Activated CD4-positive, alpha-beta T cell treated with anti-CD3 and anti-CD28 coated beads, Interleukin-2, Interleukin-4, amounts not matched to agents 100 ng/mL and 50 ng/mL, durations not matched to agents 16 hours and 8 hours (primary cell): ENCODE measurements at regions not wholly inside any gene's neighbourhood (a gene's known extent, or its start where the extent isn't known, plus 50 kb on each side); places are given as distances from the start of the nearest gene placed in this dataset.

ENCODE experiments used
- DNase-seq: peaks from one replicate; pipeline ENCODE4 v3.0.0-alpha.2; 2020; ENCODE audit warnings: low spot score

- no peak for DNase-seq
Observed at GRCh38 chr10:78742730-78743615, 325.8 kb upstream of the ZMIZ1 start.

GRCh38 chr10:78744056-78744455 lies 324.7 kb upstream of the ZMIZ1 start:
- DNase-seq, result no peak

- no peak for DNase-seq
Observed at GRCh38 chr10:78744491-78745090, 324.2 kb upstream of the ZMIZ1 start.

GRCh38 chr10:78745441-78745840 lies 323.3 kb upstream of the ZMIZ1 start:
- no peak for DNase-seq

- no peak for DNase-seq
Observed at GRCh38 chr10:78746155-78746763, 322.5 kb upstream of the ZMIZ1 start.

GRCh38 chr10:78747401-78748234 lies 321.1 kb upstream of the ZMIZ1 start:
- no peak for DNase-seq

- no peak for DNase-seq
Observed at GRCh38 chr10:78748235-78748533, 320.6 kb upstream of the ZMIZ1 start.

- no peak for DNase-seq
Observed at GRCh38 chr10:78749200-78749599, 319.6 kb upstream of the ZMIZ1 start.

GRCh38 chr10:78749898-78750297 lies 318.9 kb upstream of the ZMIZ1 start:
- no peak for DNase-seq

GRCh38 chr10:78750418-78750817 lies 318.3 kb upstream of the ZMIZ1 start:
- DNase-seq, result no peak

GRCh38 chr10:78751716-78752115 lies 317.1 kb upstream of the ZMIZ1 start:
- DNase-seq, result no peak

GRCh38 chr10:78752221-78752620 lies 316.5 kb upstream of the ZMIZ1 start:
- no peak for DNase-seq

- no peak for DNase-seq
Observed at GRCh38 chr10:78752708-78753107, 316.1 kb upstream of the ZMIZ1 start.

GRCh38 chr10:78754269-78755062 lies 314.3 kb upstream of the ZMIZ1 start:
- no peak for DNase-seq

GRCh38 chr10:78755063-78755701 lies 313.6 kb upstream of the ZMIZ1 start:
- DNase-seq, result no peak

- no peak for DNase-seq
Observed at GRCh38 chr10:78755877-78756455, 312.8 kb upstream of the ZMIZ1 start.

- DNase-seq, result peak; percentile 39
Observed at GRCh38 chr10:78756604-78757343, 312.0 kb upstream of the ZMIZ1 start.

GRCh38 chr10:78757344-78757925 lies 311.3 kb upstream of the ZMIZ1 start:
- DNase-seq, result no peak

- no peak for DNase-seq
Observed at GRCh38 chr10:78758176-78758575, 310.6 kb upstream of the ZMIZ1 start.
